ENCODE measurements at regions not wholly inside any gene's neighbourhood (a gene's known extent, or its start where the extent isn't known, plus 50 kb on each side); places are given as distances from the start of the nearest gene placed in this dataset.

DNA sequence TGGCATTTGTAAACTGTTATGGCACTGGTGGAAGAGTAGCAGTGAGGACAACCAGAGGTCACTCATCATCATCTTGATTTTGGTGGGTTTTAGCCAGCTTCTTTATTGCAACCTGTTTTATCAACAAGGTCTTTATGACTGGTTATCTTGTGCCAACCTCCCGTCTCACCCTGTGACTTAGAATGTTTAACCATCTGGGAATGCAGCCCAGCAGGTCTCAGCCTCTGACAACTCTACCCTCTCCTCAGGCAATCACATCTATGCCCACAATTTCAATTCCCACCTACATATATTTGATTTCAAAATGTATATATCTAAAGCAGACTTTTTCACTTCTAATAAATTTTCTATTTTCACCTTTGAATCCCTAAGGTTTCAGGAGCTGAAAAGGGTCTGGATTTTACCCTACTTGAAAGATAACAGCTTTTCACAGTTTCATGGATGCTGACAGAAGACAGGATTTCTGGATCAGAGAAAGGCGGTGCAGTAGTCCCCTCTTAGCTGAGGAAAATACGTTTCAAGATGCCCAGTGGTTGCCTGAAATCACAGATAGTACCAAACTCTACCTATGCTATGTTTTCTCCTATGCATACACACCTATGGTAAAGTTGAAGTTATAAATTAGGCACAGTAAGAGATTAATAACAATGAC lies 1171.8 kb downstream of the DIAPH3 start:
- no peak overlapping the region for H3K56ac ChIP-seq (ENCODE audit: insufficient read length, low read depth, low read length)
- H3K18ac ChIP-seq (ENCODE audit: insufficient read length, low read depth, low read length) = no peak overlapping the region
- no peak overlapping the region for H3K4me2 ChIP-seq (ENCODE audit: insufficient read depth, insufficient read length, low read length)
- no peak overlapping the region for H3T11ph ChIP-seq (ENCODE audit: low read length)
- no peak overlapping the region for H2AFZ ChIP-seq (ENCODE audit: low read length)
- no peak overlapping the region for H4K5ac ChIP-seq (ENCODE audit: insufficient read length, low read depth, low read length)
- no peaks in the 10 kb centered on the region for H3K79me1 ChIP-seq (ENCODE audit: insufficient read depth, low read depth, low read length, poor library complexity, severe bottlenecking)
- H3K27ac ChIP-seq (ENCODE audit: insufficient read length, low read depth, low read length) = no peak overlapping the region
- no peaks in the 10 kb centered on the region for H3K23me2 ChIP-seq (ENCODE audit: insufficient read length, low read depth, low read length, poor library complexity, severe bottlenecking)
- Mint-ChIP-seq H3K27ac (no peak overlapping the region), H3K9me3 (no peaks in the 10 kb centered on the region; a peak in 1 of 5 replicates), H3K4me3 (no peak overlapping the region), H3K36me3 (ENCODE audit: insufficient read depth in 1 of 3, low read depth in 3 of 3) (no peaks in the 10 kb centered on the region), H3K4me1 (no peaks in the 10 kb centered on the region), H3K27me3 (ENCODE audit: low read depth) (no peaks in the 10 kb centered on the region)
- no peak overlapping the region for H3K23ac ChIP-seq (ENCODE audit: insufficient read length, low read depth, low read length)
- H3K9me3 ChIP-seq (ENCODE audit: control insufficient read depth, low read depth, low read length) = no peaks in the 10 kb centered on the region
- H2BK20ac ChIP-seq (ENCODE audit: low read depth, low read length, poor library complexity, severe bottlenecking) = no peak overlapping the region
- no peak overlapping the region for H2BK5ac ChIP-seq (ENCODE audit: insufficient read length, low read length)
- no peak overlapping the region for H4K8ac ChIP-seq (replicated peaks; ENCODE audit: insufficient read length, low read depth, low read length)
- no peak overlapping the region for H3K14ac ChIP-seq (ENCODE audit: insufficient read depth, low read length)
- no peak overlapping the region for H3K9ac ChIP-seq (ENCODE audit: extremely low read depth, insufficient read length, low read length)
- DNase-seq = no peak
- H3K4me1 ChIP-seq (ENCODE audit: insufficient read depth, low read length) = no peaks in the 10 kb centered on the region
- H2BK15ac ChIP-seq (ENCODE audit: low read depth, low read length) = no peak overlapping the region
- H4K20me1 ChIP-seq (ENCODE audit: control insufficient read depth, insufficient read depth, insufficient read length) = no peaks in the 10 kb centered on the region
- TF ChIP-seq, protein P1, sequence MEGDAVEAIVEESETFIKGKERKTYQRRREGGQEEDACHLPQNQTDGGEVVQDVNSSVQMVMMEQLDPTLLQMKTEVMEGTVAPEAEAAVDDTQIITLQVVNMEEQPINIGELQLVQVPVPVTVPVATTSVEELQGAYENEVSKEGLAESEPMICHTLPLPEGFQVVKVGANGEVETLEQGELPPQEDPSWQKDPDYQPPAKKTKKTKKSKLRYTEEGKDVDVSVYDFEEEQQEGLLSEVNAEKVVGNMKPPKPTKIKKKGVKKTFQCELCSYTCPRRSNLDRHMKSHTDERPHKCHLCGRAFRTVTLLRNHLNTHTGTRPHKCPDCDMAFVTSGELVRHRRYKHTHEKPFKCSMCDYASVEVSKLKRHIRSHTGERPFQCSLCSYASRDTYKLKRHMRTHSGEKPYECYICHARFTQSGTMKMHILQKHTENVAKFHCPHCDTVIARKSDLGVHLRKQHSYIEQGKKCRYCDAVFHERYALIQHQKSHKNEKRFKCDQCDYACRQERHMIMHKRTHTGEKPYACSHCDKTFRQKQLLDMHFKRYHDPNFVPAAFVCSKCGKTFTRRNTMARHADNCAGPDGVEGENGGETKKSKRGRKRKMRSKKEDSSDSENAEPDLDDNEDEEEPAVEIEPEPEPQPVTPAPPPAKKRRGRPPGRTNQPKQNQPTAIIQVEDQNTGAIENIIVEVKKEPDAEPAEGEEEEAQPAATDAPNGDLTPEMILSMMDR (conservative IDR thresholded peaks at IDR 0.05) = no peak
- no peak overlapping the region for H3K4ac ChIP-seq (ENCODE audit: low read depth, low read length)
- no peak overlapping the region for H4K91ac ChIP-seq (ENCODE audit: insufficient read length, low read depth, low read length)
- H2AK5ac ChIP-seq (ENCODE audit: insufficient read length, low read length) = no peak overlapping the region
- no peaks in the 10 kb centered on the region for H3K79me2 ChIP-seq (ENCODE audit: insufficient read depth, low read length)
- H2BK12ac ChIP-seq (ENCODE audit: insufficient read length, low read depth, low read length) = no peak overlapping the region
- no peak overlapping the region for H2BK120ac ChIP-seq (ENCODE audit: low read depth, low read length, poor library complexity, severe bottlenecking)
- no peaks in the 10 kb centered on the region for H3K27me3 ChIP-seq (ENCODE audit: insufficient read depth, low read length)
- WGBS (ENCODE audit: extremely low coverage, insufficient read length, low lambda C conversion rate) = no CpG with 5 or more reads among the region's 3 CpGs
